Astrocyte (in vitro differentiated cells and primary cell): ENCODE measurements at regions not wholly inside any gene's neighbourhood (a gene's known extent, or its start where the extent isn't known, plus 50 kb on each side); places are given as distances from the start of the nearest gene placed in this dataset.
A peak's percentile ranks its signal among the peaks of the same experiment; 100 is the strongest.

Experiments
- DNase-seq: peaks from one replicate; pipeline ENCODE4 v3.0.0-alpha.2; 2010; ENCODE audit warnings: low read depth
- FAIRE-seq: peaks from 2 replicates; lab custom pipeline; 2011; peaks lifted over from hg19 to GRCh38; lab: Jason Lieb, UNC
- H2AFZ ChIP-seq: 2 replicates; pipeline ENCODE4 v1.6.0; 2012; ENCODE audit warnings: low read depth, low read length, inconsistent platforms
- H3K27ac ChIP-seq: 2 replicates; pipeline ENCODE4 v1.5.1; 2011; ENCODE audit warnings: low read depth, low read length, inconsistent platforms
- H3K27me3 ChIP-seq: 2 replicates; pipeline ENCODE4 v1.6.0; 2011; ENCODE audit warnings: low read length, inconsistent platforms; ENCODE audit not compliant: insufficient read depth
- H3K36me3 ChIP-seq: 2 replicates; pipeline ENCODE4 v1.5.1; 2011; ENCODE audit warnings: low read length, inconsistent platforms; ENCODE audit not compliant: insufficient read depth
- H3K4me1 ChIP-seq: 2 replicates; pipeline ENCODE4 v1.5.1; 2011; ENCODE audit warnings: low read length, inconsistent platforms; ENCODE audit not compliant: insufficient read depth
- H3K4me2 ChIP-seq: 2 replicates; pipeline ENCODE4 v1.6.0; 2012; ENCODE audit warnings: low read length, inconsistent platforms
- H3K4me3 ChIP-seq: 2 replicates; pipeline ENCODE4 v1.5.1; 2011; ENCODE audit warnings: low read depth, mild to moderate bottlenecking, low read length, inconsistent platforms; ENCODE audit not compliant: insufficient read depth
- H3K79me2 ChIP-seq: 2 replicates; pipeline ENCODE4 v1.6.0; 2012; ENCODE audit warnings: mild to moderate bottlenecking, low read length, inconsistent platforms; ENCODE audit not compliant: insufficient read depth
- H3K9ac ChIP-seq: 2 replicates; pipeline ENCODE4 v1.6.0; 2012; ENCODE audit warnings: mild to moderate bottlenecking, low read length, inconsistent platforms
- H3K9me3 ChIP-seq: 2 replicates; pipeline ENCODE4 v1.5.1; 2012; ENCODE audit warnings: low read depth, mild to moderate bottlenecking, low read length, inconsistent platforms; ENCODE audit not compliant: insufficient read depth
- H4K20me1 ChIP-seq: 2 replicates; pipeline ENCODE4 v1.6.0; 2012; ENCODE audit warnings: low read length, inconsistent platforms; ENCODE audit not compliant: insufficient read depth
- H3K27ac Mint-ChIP-seq: one replicate; pipeline ENCODE4 v1.8.0; 2021; ENCODE audit warnings: mild to moderate bottlenecking, mixed read lengths; ENCODE audit not compliant: unreplicated experiment
- H3K27me3 Mint-ChIP-seq: one replicate; pipeline ENCODE4 v1.8.0; 2021; ENCODE audit warnings: low read depth, mixed read lengths; ENCODE audit not compliant: unreplicated experiment
- H3K36me3 Mint-ChIP-seq: one replicate; pipeline ENCODE4 v1.8.0; 2021; ENCODE audit warnings: low read depth, mixed read lengths; ENCODE audit not compliant: unreplicated experiment
- H3K4me1 Mint-ChIP-seq: one replicate; pipeline ENCODE4 v1.8.0; 2021; ENCODE audit warnings: low read depth, mixed read lengths; ENCODE audit not compliant: unreplicated experiment
- H3K4me3 Mint-ChIP-seq: one replicate; pipeline ENCODE4 v1.8.0; 2021; ENCODE audit warnings: mild to moderate bottlenecking, moderate library complexity, mixed read lengths; ENCODE audit not compliant: unreplicated experiment
- H3K9me3 Mint-ChIP-seq: one replicate; pipeline ENCODE4 v1.8.0; 2021; ENCODE audit warnings: mild to moderate bottlenecking, mixed read lengths; ENCODE audit not compliant: unreplicated experiment
- EZH2 ChIP-seq: IDR thresholded peaks from 2 replicates; pipeline ENCODE4 v1.6.1; 2012; ENCODE audit warnings: mild to moderate bottlenecking, low read length, inconsistent platforms; ENCODE audit not compliant: insufficient read depth
- TF ChIP-seq, protein P1 (sequence below): IDR thresholded peaks from 2 replicates; pipeline ENCODE4 v1.5.1; 2011; ENCODE audit warnings: low read depth, mild to moderate bottlenecking, inconsistent platforms, low read length, moderate library complexity; ENCODE audit not compliant: insufficient read depth

DNA sequence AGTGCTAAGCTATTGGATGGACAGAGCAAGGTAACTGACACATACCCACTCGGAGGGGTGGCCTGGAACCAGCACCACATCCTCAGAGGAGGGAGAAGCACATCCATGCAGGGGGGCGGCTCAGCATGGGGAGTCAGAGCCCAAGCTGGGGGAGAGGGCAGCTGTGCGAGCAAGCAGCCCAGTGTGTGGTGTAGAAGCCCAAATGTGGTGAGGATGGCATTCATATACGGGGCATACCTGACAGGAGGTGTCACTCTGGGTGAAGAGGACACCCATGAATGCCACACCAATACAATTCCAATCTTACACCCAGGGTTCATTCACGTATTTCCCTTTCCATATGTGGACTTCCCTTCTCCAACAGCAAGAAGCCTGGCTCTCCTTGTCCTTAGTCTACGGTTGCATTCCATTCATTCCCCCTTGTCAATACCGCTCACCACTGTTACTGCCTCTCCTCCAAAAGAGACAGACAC lies 58.7 kb upstream of the ACAN start:
- no peak overlapping the region for H2AFZ ChIP-seq
- peaks cover 10% of the 10 kb centered on the region for H3K4me1 ChIP-seq
- no peak overlapping the region for H3K4me3 ChIP-seq
- no peaks in the 10 kb centered on the region for H3K9me3 ChIP-seq
- no peaks in the 10 kb centered on the region for H3K36me3 ChIP-seq
- H3K27ac Mint-ChIP-seq: no peak overlapping the region
- FAIRE-seq: no peak
- no peaks in the 10 kb centered on the region for H4K20me1 ChIP-seq
- H3K4me2 ChIP-seq: peak overlapping the region; percentile 40
- no peaks in the 10 kb centered on the region for H3K79me2 ChIP-seq
- peaks cover 19% of the 10 kb centered on the region for H3K4me1 Mint-ChIP-seq
- H3K27ac ChIP-seq: no peak overlapping the region
- H3K4me3 Mint-ChIP-seq: no peak overlapping the region
- peak; percentile 12 for DNase-seq
- H3K27me3 ChIP-seq: peaks cover 9% of the 10 kb centered on the region
- no peaks in the 10 kb centered on the region for H3K36me3 Mint-ChIP-seq
- H3K9me3 Mint-ChIP-seq: peaks cover 5% of the 10 kb centered on the region
- no peak overlapping the region for H3K9ac ChIP-seq
- TF ChIP-seq, protein P1, sequence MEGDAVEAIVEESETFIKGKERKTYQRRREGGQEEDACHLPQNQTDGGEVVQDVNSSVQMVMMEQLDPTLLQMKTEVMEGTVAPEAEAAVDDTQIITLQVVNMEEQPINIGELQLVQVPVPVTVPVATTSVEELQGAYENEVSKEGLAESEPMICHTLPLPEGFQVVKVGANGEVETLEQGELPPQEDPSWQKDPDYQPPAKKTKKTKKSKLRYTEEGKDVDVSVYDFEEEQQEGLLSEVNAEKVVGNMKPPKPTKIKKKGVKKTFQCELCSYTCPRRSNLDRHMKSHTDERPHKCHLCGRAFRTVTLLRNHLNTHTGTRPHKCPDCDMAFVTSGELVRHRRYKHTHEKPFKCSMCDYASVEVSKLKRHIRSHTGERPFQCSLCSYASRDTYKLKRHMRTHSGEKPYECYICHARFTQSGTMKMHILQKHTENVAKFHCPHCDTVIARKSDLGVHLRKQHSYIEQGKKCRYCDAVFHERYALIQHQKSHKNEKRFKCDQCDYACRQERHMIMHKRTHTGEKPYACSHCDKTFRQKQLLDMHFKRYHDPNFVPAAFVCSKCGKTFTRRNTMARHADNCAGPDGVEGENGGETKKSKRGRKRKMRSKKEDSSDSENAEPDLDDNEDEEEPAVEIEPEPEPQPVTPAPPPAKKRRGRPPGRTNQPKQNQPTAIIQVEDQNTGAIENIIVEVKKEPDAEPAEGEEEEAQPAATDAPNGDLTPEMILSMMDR: no peak
- TF ChIP-seq EZH2: no peak
- peaks cover 9% of the 10 kb centered on the region for H3K27me3 Mint-ChIP-seq

GRCh38 chr15:88745065-88745464 lies 58.2 kb upstream of the ACAN start:
- Histone ChIP-seq H3K27ac (no peak overlapping the region), H3K4me2 (peak overlapping the region; percentile 40), H4K20me1 (no peaks in the 10 kb centered on the region), H3K36me3 (no peaks in the 10 kb centered on the region), H3K27me3 (peaks cover 9% of the 10 kb centered on the region), H3K4me3 (no peak overlapping the region), H3K79me2 (no peaks in the 10 kb centered on the region), H2AFZ (no peak overlapping the region), H3K9me3 (no peaks in the 10 kb centered on the region), H3K9ac (no peak overlapping the region), H3K4me1 (peaks cover 10% of the 10 kb centered on the region)
- Mint-ChIP-seq H3K9me3 (peaks cover 5% of the 10 kb centered on the region), H3K27ac (no peak overlapping the region), H3K4me3 (no peak overlapping the region), H3K4me1 (peaks cover 19% of the 10 kb centered on the region), H3K27me3 (peaks cover 9% of the 10 kb centered on the region), H3K36me3 (no peaks in the 10 kb centered on the region)
- FAIRE-seq: no peak
- no peak for DNase-seq
- TF ChIP-seq EZH2: no peak
- TF ChIP-seq, protein P1: no peak

GRCh38 chr15:88745696-88746095 lies 57.5 kb upstream of the ACAN start:
- Histone ChIP-seq H3K4me3 (no peak overlapping the region), H3K79me2 (no peaks in the 10 kb centered on the region), H3K27ac (no peak overlapping the region), H3K27me3 (peaks cover 9% of the 10 kb centered on the region), H3K9me3 (no peaks in the 10 kb centered on the region), H3K4me2 (no peak overlapping the region), H3K4me1 (peaks cover 10% of the 10 kb centered on the region), H3K9ac (no peak overlapping the region), H4K20me1 (no peaks in the 10 kb centered on the region), H3K36me3 (no peaks in the 10 kb centered on the region), H2AFZ (no peak overlapping the region)
- Mint-ChIP-seq H3K27ac (no peak overlapping the region), H3K36me3 (no peaks in the 10 kb centered on the region), H3K27me3 (peaks cover 3% of the 10 kb centered on the region), H3K9me3 (peaks cover 2% of the 10 kb centered on the region), H3K4me1 (peaks cover 19% of the 10 kb centered on the region), H3K4me3 (no peak overlapping the region)
- FAIRE-seq (no peak), DNase-seq (peak; percentile 55)
- TF ChIP-seq EZH2: no peak
- TF ChIP-seq, protein P1: no peak
